HPDE6-E6E7 (cell line): ENCODE measurements at regions not wholly inside any gene's neighbourhood (a gene's known extent, or its start where the extent isn't known, plus 50 kb on each side); places are given as distances from the start of the nearest gene placed in this dataset.

Source experiments
- DNase-seq: peaks from one replicate; pipeline ENCODE4 v3.0.0; 2011; ENCODE audit warnings: missing footprints; ENCODE audit errors: extremely low spot score

- no peak for DNase-seq
Observed at GRCh38 chr18:34978533-34978893, 62.7 kb upstream of the MAPRE2 start.

GRCh38 chr18:34978953-34979608 lies 62.1 kb upstream of the MAPRE2 start:
- peak; percentile 92 for DNase-seq

GRCh38 chr18:34981487-34981886 lies 59.7 kb upstream of the MAPRE2 start:
- no peak for DNase-seq

- no peak for DNase-seq
Observed at GRCh38 chr18:34985963-34986362, 55.2 kb upstream of the MAPRE2 start.

- DNase-seq: no peak
Observed at GRCh38 chr18:34990597-34990996, 50.6 kb upstream of the MAPRE2 start.

GRCh38 chr18:34991152-34991551 lies 50.1 kb upstream of the MAPRE2 start:
- DNase-seq: no peak
